ENCODE measurements at regions not wholly inside any gene's neighbourhood (a gene's known extent, or its start where the extent isn't known, plus 50 kb on each side); places are given as distances from the start of the nearest gene placed in this dataset.

DNA sequence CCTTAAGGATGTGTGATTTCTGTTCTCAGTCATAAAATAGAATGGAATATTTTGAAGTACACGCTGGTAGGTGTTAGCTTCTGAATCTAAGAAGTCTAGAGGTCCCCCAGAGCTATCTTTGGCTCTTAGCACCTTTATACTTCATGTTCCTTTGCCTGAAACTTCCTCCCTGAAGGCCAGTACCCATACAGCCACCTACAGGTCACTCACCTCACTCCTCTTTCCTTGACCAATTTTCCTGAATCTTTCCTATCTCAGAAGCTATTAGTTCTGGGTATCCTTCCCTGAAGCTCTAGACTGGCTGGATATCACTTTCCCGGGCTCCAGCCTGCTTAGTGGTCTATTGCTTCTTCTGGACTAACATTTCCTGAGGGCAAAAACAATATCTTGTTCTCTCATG, 93.4 kb upstream of the EDNRB start:
- intact Hi-C loops (cut with DNase I, micrococcal nuclease) = no loop called here
- H3K27ac Mint-ChIP-seq = no peak overlapping the region

DNA sequence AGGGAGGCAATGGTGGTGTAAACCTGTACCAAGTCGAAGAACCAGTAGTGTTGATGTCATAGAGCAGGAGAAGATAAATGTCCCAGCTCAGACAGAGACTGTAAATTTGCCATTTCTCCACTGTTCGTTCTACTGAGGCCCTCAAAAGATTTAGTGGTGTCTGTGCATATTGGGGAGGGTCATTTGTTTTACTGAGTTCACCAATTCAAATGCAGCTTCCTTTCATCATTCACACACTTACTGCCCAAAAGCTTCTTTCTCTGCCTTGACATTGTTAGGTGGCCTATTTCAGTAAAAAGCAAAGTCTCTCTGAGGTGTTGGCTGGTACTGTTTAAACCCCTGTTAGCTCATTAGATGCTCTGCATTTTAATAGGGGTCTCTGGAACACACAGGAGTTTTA, 86.2 kb upstream of the EDNRB start:
- Histone ChIP-seq H3K27me3 (ENCODE audit: control insufficient read depth in 1 of 2, insufficient read depth in 2 of 2, low read length in 2 of 2) (no peaks in the 10 kb centered on the region), H3K36me3 (ENCODE audit: insufficient read depth, low read length) (no peaks in the 10 kb centered on the region), H3K9me3 (ENCODE audit: control insufficient read depth in 1 of 2, insufficient read depth in 1 of 2, low read length in 2 of 2) (no peaks in the 10 kb centered on the region), H3K27ac (ENCODE audit: low read depth in 1 of 2, low read length in 2 of 2) (no peak overlapping the region), H3K4me3 (ENCODE audit: low read length) (no peak overlapping the region), H3K4me1 (ENCODE audit: insufficient read depth, low read length) (no peaks in the 10 kb centered on the region)
- ChIA-PET POLR2A (no interaction called here), CTCF (no interaction called here)
- no peak for DNase-seq
- TF ChIP-seq CTCF (IDR thresholded peaks at IDR 0.05) = no peak
- H3K27ac Mint-ChIP-seq = no peak overlapping the region
- no peak overlapping the region for H3K4me3 Mint-ChIP-seq
- intact Hi-C loops (cut with DNase I, micrococcal nuclease) = no loop called here
- H3K9me3 Mint-ChIP-seq = peaks cover 3% of the 10 kb centered on the region
- no peaks in the 10 kb centered on the region for H3K27me3 Mint-ChIP-seq
- H3K36me3 Mint-ChIP-seq (ENCODE audit: low read depth) = no peaks in the 10 kb centered on the region
- no peak for ATAC-seq (ENCODE audit: poor library complexity)
- H3K4me1 Mint-ChIP-seq (ENCODE audit: low read depth) = no peaks in the 10 kb centered on the region

More for the DNA sequence above, 93.4 kb upstream of the EDNRB start:
- H3K36me3 Mint-ChIP-seq (ENCODE audit: low read depth) = no peaks in the 10 kb centered on the region
- POLR2A ChIA-PET = no interaction called here
- peaks cover 2% of the 10 kb centered on the region for H3K9me3 Mint-ChIP-seq
- DNase-seq (no peak), ATAC-seq (ENCODE audit: poor library complexity) (no peak)
- no peaks in the 10 kb centered on the region for H3K4me1 ChIP-seq (ENCODE audit: insufficient read depth, low read length)
- CTCF ChIA-PET = no interaction called here
- no peaks in the 10 kb centered on the region for H3K9me3 ChIP-seq (ENCODE audit: control insufficient read depth in 1 of 2, insufficient read depth in 1 of 2, low read length in 2 of 2)
- TF ChIP-seq CTCF (IDR thresholded peaks at IDR 0.05) = no peak
- no peaks in the 10 kb centered on the region for H3K36me3 ChIP-seq (ENCODE audit: insufficient read depth, low read length)
- no peaks in the 10 kb centered on the region for H3K27me3 Mint-ChIP-seq
- no peaks in the 10 kb centered on the region for H3K27me3 ChIP-seq (ENCODE audit: control insufficient read depth in 1 of 2, insufficient read depth in 2 of 2, low read length in 2 of 2)
- H3K4me3 ChIP-seq (ENCODE audit: low read length) = no peak overlapping the region
- no peak overlapping the region for H3K4me3 Mint-ChIP-seq
- H3K4me1 Mint-ChIP-seq (ENCODE audit: low read depth) = no peaks in the 10 kb centered on the region
- H3K27ac ChIP-seq (ENCODE audit: low read depth in 1 of 2, low read length in 2 of 2) = no peak overlapping the region

DNA sequence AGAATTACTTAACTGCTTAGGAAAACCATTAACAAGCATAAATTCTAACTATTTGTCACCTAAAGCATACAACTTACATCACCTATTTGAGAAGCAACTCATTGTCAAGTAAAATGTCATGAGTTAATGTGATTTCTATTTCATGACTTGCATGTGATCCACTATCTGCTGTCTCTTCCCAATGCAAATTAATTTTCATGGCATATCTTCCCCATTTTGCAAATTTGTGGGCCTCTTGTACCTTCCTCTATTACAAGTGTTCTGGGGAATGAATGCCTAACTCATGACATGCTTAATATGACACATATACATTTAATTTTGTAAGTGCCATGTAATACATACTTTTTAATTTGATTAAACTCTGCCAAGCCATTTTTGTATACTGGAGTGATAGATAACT, 81.1 kb upstream of the EDNRB start:
- ATAC-seq (ENCODE audit: poor library complexity) = no peak
- intact Hi-C loops (cut with DNase I, micrococcal nuclease) = no loop called here

More for the DNA sequence above, 81.1 kb upstream of the EDNRB start:
- H3K27ac ChIP-seq (ENCODE audit: low read depth in 1 of 2, low read length in 2 of 2) = no peak overlapping the region
- Mint-ChIP-seq H3K27me3 (peaks cover 22% of the 10 kb centered on the region), H3K4me3 (no peak overlapping the region), H3K36me3 (ENCODE audit: low read depth) (no peaks in the 10 kb centered on the region), H3K27ac (no peak overlapping the region), H3K4me1 (ENCODE audit: low read depth) (no peaks in the 10 kb centered on the region), H3K9me3 (peaks cover 3% of the 10 kb centered on the region)
- no peak for TF ChIP-seq CTCF (IDR thresholded peaks at IDR 0.05)
- H3K9me3 ChIP-seq (ENCODE audit: control insufficient read depth in 1 of 2, insufficient read depth in 1 of 2, low read length in 2 of 2) = no peaks in the 10 kb centered on the region
- H3K4me1 ChIP-seq (ENCODE audit: insufficient read depth, low read length) = no peaks in the 10 kb centered on the region
- CTCF ChIA-PET = no interaction called here
- H3K36me3 ChIP-seq (ENCODE audit: insufficient read depth, low read length) = no peaks in the 10 kb centered on the region
- H3K4me3 ChIP-seq (ENCODE audit: low read length) = no peak overlapping the region
- H3K27me3 ChIP-seq (ENCODE audit: control insufficient read depth in 1 of 2, insufficient read depth in 2 of 2, low read length in 2 of 2) = no peaks in the 10 kb centered on the region
- POLR2A ChIA-PET = no interaction called here
- DNase-seq = no peak

Data from CD4-positive, alpha-beta T cell (primary cell).